Tibial artery (tissue), 4 donors: ENCODE measurements at regions not wholly inside any gene's neighbourhood (a gene's known extent, or its start where the extent isn't known, plus 50 kb on each side); places are given as distances from the start of the nearest gene placed in this dataset.

Experiments
- DNase-seq, 2 donors: peaks; one replicate each; pipeline ENCODE4 v3.0.0-alpha.2; 2019
- H3K27ac ChIP-seq, 2 donors: fragments of 200-600 bp; sonication (generic) in 1 of 2; 1 replicate in 1 of 2; 2 replicates in 1 of 2; pipeline ENCODE4 v1.5.1; 2018 to 2019; ENCODE audit warnings: mild to moderate bottlenecking in 1 of 2
- H3K27me3 ChIP-seq, 2 donors: fragments of 200-600 bp; sonication (generic) in 1 of 2; one replicate each; pipeline versions ENCODE4 v1.5.1 to v1.6.0; 2016 to 2019
- H3K36me3 ChIP-seq, 3 donors: fragments of 200-600 bp; sonication (generic) in 2 of 3; one replicate each; pipeline ENCODE4 v1.5.1; 2016 to 2019; ENCODE audit warnings: mild to moderate bottlenecking in 2 of 3
- H3K4me1 ChIP-seq, 4 donors: fragments of 200-600 bp; sonication (generic) in 2 of 4; 1 replicate in 3 of 4; 2 replicates in 1 of 4; pipeline ENCODE4 v1.5.1; 2016 to 2019
- H3K4me3 ChIP-seq, 2 donors: fragments of 200-600 bp; sonication (generic) in 1 of 2; 1 replicate in 1 of 2; 2 replicates in 1 of 2; pipeline ENCODE4 v1.5.1; 2018 to 2019; ENCODE audit warnings: mild to moderate bottlenecking in 2 of 2
- H3K9me3 ChIP-seq, 3 donors: fragments of 200-600 bp; sonication (generic) in 1 of 3; one replicate each; pipeline ENCODE4 v1.5.1; 2016 to 2019
- intact Hi-C: fragments of 100-400 bp; cut with DNase I; formaldehyde crosslinking; loops from one replicate; pipeline ENCODE4 v1.15.0; 2023; ENCODE audit warnings: low total_unique reads
- TF ChIP-seq, protein P1 (sequence below), 2 experiments: fragments of 200-600 bp in 1 of 2; fragments of 450-650 bp in 1 of 2; IDR thresholded peaks; one replicate each; pipeline ENCODE4 v1.5.1; 2017 to 2019; ENCODE audit warnings: antibody characterized with exemption in 2 of 2, mild to moderate bottlenecking in 1 of 2, moderate library complexity in 1 of 2

DNA sequence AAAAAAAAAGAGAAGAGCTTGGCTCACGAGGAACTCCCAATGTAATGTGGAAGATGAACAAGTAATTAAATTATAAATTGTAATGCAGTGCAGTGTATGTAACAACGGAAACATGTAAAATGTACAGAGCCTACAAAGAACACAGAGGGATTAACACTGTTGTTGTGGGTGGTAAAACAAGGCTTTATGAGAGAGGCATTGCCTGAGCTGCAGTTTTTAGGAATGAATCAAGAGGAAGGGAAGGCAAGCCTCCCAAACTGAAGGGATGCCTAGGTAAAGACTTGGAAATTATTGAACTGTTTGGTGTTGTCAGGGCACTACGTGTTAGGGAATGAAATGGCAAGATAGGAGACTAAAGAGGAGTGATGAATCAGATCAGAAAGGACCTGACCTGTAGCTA lies 213.7 kb downstream of the HTR7 start:
- no peaks in the 10 kb centered on the region for H3K9me3 ChIP-seq
- H3K27ac ChIP-seq = no peak overlapping the region
- no peaks in the 10 kb centered on the region for H3K36me3 ChIP-seq
- TF ChIP-seq, protein P1, sequence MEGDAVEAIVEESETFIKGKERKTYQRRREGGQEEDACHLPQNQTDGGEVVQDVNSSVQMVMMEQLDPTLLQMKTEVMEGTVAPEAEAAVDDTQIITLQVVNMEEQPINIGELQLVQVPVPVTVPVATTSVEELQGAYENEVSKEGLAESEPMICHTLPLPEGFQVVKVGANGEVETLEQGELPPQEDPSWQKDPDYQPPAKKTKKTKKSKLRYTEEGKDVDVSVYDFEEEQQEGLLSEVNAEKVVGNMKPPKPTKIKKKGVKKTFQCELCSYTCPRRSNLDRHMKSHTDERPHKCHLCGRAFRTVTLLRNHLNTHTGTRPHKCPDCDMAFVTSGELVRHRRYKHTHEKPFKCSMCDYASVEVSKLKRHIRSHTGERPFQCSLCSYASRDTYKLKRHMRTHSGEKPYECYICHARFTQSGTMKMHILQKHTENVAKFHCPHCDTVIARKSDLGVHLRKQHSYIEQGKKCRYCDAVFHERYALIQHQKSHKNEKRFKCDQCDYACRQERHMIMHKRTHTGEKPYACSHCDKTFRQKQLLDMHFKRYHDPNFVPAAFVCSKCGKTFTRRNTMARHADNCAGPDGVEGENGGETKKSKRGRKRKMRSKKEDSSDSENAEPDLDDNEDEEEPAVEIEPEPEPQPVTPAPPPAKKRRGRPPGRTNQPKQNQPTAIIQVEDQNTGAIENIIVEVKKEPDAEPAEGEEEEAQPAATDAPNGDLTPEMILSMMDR (IDR thresholded peaks at IDR 0.05) = no peak
- intact Hi-C loops = no loop called here
- no peak for DNase-seq
- H3K27me3 ChIP-seq = no peaks in the 10 kb centered on the region
- no peak overlapping the region for H3K4me3 ChIP-seq
- H3K4me1 ChIP-seq = peaks cover 0 to 49% (median 9%) of the 10 kb centered on the region in 4 donors

DNA sequence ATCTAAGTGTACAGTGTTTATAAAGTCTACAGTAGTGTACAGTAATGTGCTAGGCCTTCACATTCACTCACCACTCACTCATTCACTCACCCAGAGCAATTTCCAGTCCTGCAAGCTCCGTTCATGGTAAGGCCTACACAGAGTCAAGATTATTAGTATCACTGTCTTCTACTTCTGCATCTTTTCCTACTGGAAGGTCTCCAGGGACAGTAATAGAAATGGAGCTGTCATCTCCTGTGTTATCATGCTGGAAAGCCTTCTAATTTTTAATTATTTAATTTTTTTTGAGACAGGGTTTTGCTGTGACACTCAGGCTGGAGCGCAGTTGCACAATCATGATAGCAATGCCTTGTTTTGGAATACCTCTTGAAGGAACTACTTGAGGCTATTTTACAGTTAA lies 207.0 kb downstream of the HTR7 start:
- Histone ChIP-seq H3K36me3 (no peaks in the 10 kb centered on the region), H3K4me1 (no peaks in the 10 kb centered on the region)
- TF ChIP-seq, protein P1 (IDR thresholded peaks at IDR 0.05) = no peak

GRCh38 chr10:90652519-90652918 lies 205.3 kb downstream of the HTR7 start:
- no peak for DNase-seq
- Histone ChIP-seq H3K27ac (no peak overlapping the region), H3K4me1 (no peaks in the 10 kb centered on the region), H3K27me3 (no peaks in the 10 kb centered on the region), H3K4me3 (no peak overlapping the region), H3K36me3 (no peaks in the 10 kb centered on the region), H3K9me3 (no peaks in the 10 kb centered on the region)
- TF ChIP-seq, protein P1 (IDR thresholded peaks at IDR 0.05) = peak in 1 of 2 experiments; percentile 16
- intact Hi-C loops = no loop called here

More for the DNA sequence above, 207.0 kb downstream of the HTR7 start:
- no peaks in the 10 kb centered on the region for H3K27me3 ChIP-seq
- H3K9me3 ChIP-seq = no peaks in the 10 kb centered on the region
- H3K27ac ChIP-seq = no peak overlapping the region
- no peak overlapping the region for H3K4me3 ChIP-seq
- no peak for DNase-seq
- intact Hi-C loops = no loop called here

DNA sequence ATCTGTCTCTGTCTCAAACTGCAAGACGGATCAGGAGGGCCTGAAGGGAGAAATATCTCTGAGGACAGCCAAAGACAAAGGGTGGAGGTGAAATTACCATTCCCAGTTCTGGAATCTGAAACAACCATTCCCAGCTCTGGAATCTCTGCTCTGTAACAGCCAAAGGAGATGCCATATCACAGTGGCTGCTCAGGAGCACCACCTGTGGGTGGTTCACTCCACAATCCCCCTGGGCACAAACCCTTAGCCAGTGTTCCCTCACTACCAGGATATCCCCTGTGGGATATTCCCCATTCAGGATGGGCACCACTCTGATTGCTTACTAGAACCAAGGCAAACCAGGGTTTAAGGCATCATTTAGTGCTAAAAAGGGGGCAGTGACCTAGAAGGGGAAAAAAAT lies 199.0 kb downstream of the HTR7 start:
- Histone ChIP-seq H3K4me3 (no peak overlapping the region), H3K9me3 (peaks cover 0 to 4% (median 0%) of the 10 kb centered on the region in 3 donors), H3K4me1 (no peaks in the 10 kb centered on the region), H3K36me3 (no peaks in the 10 kb centered on the region), H3K27ac (no peak overlapping the region), H3K27me3 (no peaks in the 10 kb centered on the region)
- intact Hi-C loops = no loop called here
- DNase-seq = no peak
- TF ChIP-seq, protein P1 (IDR thresholded peaks at IDR 0.05) = no peak

DNA sequence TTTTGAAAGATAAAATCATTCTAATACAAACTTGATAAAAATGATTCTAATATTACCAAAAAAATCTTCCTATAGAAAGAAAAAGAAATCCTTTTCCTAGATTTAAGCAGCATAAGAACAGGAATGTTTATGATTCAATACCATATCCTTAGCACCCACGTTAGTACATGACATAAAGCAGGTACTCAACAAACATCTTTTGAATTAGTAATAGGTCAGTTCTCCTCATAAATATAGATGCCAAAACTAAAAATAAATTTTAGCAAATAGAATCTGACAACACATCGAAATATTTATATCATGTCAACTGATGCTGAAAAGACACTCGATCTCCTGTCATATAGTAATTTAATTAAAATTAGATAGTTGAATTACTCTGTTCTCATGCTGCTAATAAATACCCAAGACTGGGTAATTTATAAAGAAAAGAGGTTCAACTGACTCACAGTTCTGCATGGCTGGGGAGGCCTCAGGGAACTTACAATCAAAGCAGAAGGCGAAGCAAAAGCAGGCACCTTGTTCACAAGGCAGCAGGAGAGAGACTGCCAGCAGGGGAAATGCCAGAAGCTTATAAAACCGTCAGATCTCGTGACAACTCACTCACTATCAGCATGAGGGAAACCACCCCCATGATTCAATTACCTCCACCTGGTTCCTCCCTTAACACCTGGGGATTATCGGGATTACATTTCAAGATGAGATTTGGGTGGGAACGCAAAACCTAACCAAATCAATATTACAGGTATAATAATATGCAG lies 191.8 kb downstream of the HTR7 start:
- Histone ChIP-seq H3K4me3 (no peak overlapping the region), H3K27ac (no peak overlapping the region), H3K27me3 (no peaks in the 10 kb centered on the region), H3K9me3 (no peaks in the 10 kb centered on the region), H3K36me3 (no peaks in the 10 kb centered on the region), H3K4me1 (no peaks in the 10 kb centered on the region)
- DNase-seq = no peak
- TF ChIP-seq, protein P1 (IDR thresholded peaks at IDR 0.05) = no peak
- intact Hi-C loops = no loop called here
